Left ventricle myocardium inferior (tissue), 1 donor: ENCODE measurements at regions not wholly inside any gene's neighbourhood (a gene's known extent, or its start where the extent isn't known, plus 50 kb on each side); places are given as distances from the start of the nearest gene placed in this dataset.

Experiments used
- DNase-seq: peaks from one replicate; pipeline ENCODE4 v3.0.0-alpha.2; 2020
- H3K27ac ChIP-seq: fragments of 200-600 bp; replicated peaks from 2 replicates; pipeline ENCODE4 v1.8.0; 2021
- H3K27me3 ChIP-seq: fragments of 200-600 bp; 2 replicates; pipeline ENCODE4 v1.8.0; 2021; ENCODE audit warnings: low read depth
- H3K36me3 ChIP-seq: fragments of 200-600 bp; 2 replicates; pipeline ENCODE4 v1.8.0; 2021
- H3K4me1 ChIP-seq: fragments of 200-600 bp; 2 replicates; pipeline ENCODE4 v1.8.0; 2021
- H3K4me3 ChIP-seq: fragments of 200-600 bp; 2 replicates; pipeline ENCODE4 v1.8.0; 2021; ENCODE audit warnings: mild to moderate bottlenecking, moderate library complexity
- H3K9me3 ChIP-seq: fragments of 200-600 bp; replicated peaks from 2 replicates; pipeline ENCODE4 v1.8.0; 2021
- CTCF ChIP-seq: fragments of 200-600 bp; IDR thresholded peaks from 2 replicates; pipeline ENCODE4 v1.8.0; 2021; ENCODE audit warnings: antibody characterized with exemption, mild to moderate bottlenecking, borderline replicate concordance
- intact Hi-C: fragments of 100-400 bp; cut with micrococcal nuclease; formaldehyde crosslinking; loops from one replicate; pipeline ENCODE4 v1.11.0; 2022
- donor health status: DM: no; HTN: yes; CAD: no; lungs with severe emphysema.

DNA sequence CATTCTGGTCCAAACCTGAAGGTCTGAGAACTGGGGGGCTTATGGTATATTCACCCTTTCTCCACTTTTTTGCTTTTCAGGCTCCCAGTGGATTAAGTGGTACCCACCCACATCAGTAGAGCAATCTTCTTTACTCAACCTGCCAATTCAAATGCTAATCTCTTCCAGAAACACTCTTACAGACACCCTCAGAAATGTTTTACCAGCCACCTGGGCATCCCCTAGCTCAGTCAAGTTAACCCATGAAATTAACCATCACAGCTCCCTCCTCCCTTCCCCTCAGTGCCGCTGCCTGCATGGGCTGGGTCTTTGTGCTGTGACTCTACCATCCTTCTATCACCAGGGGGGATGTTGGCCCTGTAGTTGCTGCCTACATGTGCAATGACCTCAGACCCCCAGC is 398.7 kb downstream of the BUD13 start:
- no peak for TF ChIP-seq CTCF
- H3K27me3 ChIP-seq = peaks cover 54% of the 10 kb centered on the region
- H3K27ac ChIP-seq = no peak overlapping the region
- no peak for DNase-seq
- H3K4me3 ChIP-seq = no peak overlapping the region
- intact Hi-C loops = no loop called here
- no peaks in the 10 kb centered on the region for H3K36me3 ChIP-seq
- no peaks in the 10 kb centered on the region for H3K9me3 ChIP-seq
- H3K4me1 ChIP-seq = no peaks in the 10 kb centered on the region

DNA sequence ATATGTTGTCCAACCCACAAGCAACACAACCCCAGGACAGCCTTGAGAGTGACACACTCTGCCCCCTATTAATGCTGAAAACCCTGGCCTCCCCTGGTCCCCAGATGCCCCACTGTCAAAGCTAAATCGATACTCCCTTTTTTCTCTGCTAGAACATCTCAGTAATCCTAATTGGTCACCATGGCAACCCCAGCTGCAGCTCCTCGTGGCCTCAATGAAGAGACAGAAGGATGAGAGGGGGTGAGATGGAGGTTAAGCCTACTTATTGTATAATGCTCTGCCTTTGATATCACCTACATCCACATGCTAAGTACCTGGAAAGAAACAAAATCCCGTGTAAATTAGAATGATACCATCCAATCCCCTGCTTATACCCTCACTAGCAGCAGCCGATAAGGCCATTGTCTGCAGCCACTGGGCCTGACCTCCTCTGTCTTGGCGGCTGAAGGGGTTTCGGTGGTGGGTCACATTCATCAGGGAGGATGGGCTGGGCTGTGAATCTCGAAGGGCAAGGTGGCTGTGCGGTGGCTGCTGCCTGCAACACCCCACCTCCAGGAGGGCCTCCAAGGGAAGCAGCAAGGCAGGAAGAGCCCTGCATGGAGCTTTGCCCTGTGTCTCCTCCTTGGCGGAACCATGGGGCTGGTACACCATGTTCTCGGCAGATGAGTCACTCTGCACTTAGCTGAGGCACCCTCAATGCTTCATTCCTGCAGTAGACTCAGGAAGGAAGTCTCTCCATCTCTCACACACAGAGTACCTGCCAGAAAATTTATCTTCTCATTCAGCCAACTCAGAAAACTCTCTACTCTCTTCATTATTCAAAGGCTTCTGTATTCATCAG is 399.5 kb downstream of the BUD13 start:
- intact Hi-C loops = no loop called here
- DNase-seq = no peak
- H3K9me3 ChIP-seq = no peaks in the 10 kb centered on the region
- no peak overlapping the region for H3K27ac ChIP-seq
- no peaks in the 10 kb centered on the region for H3K4me1 ChIP-seq
- no peak for TF ChIP-seq CTCF
- no peak overlapping the region for H3K4me3 ChIP-seq
- H3K27me3 ChIP-seq = peaks cover 54% of the 10 kb centered on the region
- H3K36me3 ChIP-seq = no peaks in the 10 kb centered on the region

DNA sequence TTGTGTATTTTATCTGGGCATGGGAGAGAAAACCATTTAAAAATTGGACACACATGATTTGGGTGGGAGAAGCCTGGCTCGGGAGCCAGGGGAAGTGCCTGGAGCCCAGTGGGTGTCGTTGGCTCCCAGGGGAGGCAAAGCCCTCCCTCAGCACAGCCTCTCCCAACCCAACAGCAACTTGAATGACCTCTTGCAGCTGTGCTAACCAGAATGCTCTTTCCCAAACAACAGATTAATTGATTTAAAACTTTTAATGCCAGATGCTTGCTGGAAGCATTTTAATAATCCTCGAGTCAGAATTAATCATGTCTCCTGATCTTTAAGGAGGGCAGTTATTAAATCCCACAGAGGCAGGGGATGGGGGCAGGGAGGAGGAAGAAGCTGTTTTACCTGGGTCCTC is 401.6 kb downstream of the BUD13 start:
- DNase-seq = no peak

GRCh38 chr11:116368784-116369183 is 404.0 kb downstream of the BUD13 start:
- no peaks in the 10 kb centered on the region for H3K9me3 ChIP-seq
- H3K4me1 ChIP-seq = no peaks in the 10 kb centered on the region
- no peak overlapping the region for H3K4me3 ChIP-seq
- intact Hi-C loops = no loop called here
- H3K36me3 ChIP-seq = no peaks in the 10 kb centered on the region
- no peak overlapping the region for H3K27ac ChIP-seq
- no peak for DNase-seq
- TF ChIP-seq CTCF = no peak
- peaks cover 58% of the 10 kb centered on the region for H3K27me3 ChIP-seq

More for the DNA sequence above, 401.6 kb downstream of the BUD13 start:
- H3K27me3 ChIP-seq = peaks cover 50% of the 10 kb centered on the region
- H3K9me3 ChIP-seq = no peaks in the 10 kb centered on the region
- no peaks in the 10 kb centered on the region for H3K36me3 ChIP-seq
- H3K4me1 ChIP-seq = no peaks in the 10 kb centered on the region
- intact Hi-C loops = no loop called here
- no peak for TF ChIP-seq CTCF
- H3K27ac ChIP-seq = no peak overlapping the region
- no peak overlapping the region for H3K4me3 ChIP-seq

DNA sequence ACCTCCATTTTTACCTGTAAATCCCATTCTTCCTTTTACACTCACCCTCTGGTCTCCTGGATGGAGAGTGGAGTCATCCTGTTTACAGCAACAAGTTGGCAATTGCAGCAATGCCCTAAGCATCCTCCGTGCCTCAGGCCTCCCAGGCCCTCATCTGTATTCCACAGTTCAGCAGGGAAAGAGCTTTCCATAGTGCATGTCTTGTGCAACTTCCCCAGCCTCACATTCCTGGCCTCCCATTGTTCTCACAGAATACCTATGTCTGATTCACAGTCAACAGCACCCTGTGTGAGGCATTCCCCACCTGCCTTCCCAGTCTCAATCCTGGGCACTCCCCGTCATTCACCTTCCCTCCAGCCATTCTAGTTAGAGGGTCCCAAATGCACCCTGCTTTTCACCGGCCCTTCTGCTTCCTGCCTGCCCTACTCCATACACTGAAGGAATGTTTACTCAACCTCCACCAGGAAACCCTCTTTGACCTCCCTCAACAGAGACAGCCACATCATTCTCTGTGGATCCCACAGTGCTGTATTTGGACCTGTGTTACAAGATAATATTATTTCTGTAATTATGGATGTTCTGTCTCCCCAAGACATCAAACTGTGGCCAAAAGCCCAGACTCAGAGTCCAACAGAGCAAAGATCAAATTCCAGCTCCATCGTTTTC is 405.7 kb downstream of the BUD13 start:
- intact Hi-C loops = no loop called here
- Histone ChIP-seq H3K36me3 (no peaks in the 10 kb centered on the region), H3K27ac (no peak overlapping the region), H3K27me3 (peaks cover 71% of the 10 kb centered on the region), H3K4me3 (no peak overlapping the region), H3K4me1 (no peaks in the 10 kb centered on the region), H3K9me3 (no peaks in the 10 kb centered on the region)
- DNase-seq = no peak
- no peak for TF ChIP-seq CTCF
